Midbrain (tissue), 1 donor: ENCODE measurements at regions not wholly inside any gene's neighbourhood (a gene's known extent, or its start where the extent isn't known, plus 50 kb on each side); places are given as distances from the start of the nearest gene placed in this dataset.

ENCODE experiments used
- DNase-seq: peaks from one replicate; lab custom pipeline; 2025; lab: John Stamatoyannopoulos, UW

DNA sequence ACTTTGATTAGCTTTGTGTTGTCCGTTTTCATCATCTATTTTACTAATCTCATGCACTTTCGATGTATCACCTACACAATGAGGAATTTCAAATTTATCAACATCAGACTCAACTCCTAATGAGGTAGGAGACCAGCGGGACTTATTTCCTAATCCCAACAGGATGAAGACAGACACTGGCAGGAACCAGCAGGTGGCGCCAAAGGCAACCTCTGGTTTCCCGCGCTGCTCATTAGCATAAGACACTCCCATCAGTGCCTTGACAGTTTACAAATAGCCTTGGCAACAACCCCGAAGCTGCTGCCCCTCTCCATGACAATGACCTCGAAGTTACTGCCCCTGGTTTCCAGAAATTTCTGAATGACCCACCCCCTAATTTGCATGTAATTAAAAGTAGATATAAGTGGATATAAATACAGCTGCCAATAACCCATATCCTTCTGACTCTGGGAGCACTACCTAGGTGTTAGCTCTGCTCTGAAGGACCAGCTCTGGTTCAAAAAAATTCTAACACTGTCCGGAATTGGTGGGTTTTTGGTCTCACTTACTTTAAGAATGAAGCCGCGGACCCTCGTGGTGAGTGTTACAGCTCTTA lies 974.8 kb downstream of the ADGRL2 start:
- peak; percentile 62 for DNase-seq

DNA sequence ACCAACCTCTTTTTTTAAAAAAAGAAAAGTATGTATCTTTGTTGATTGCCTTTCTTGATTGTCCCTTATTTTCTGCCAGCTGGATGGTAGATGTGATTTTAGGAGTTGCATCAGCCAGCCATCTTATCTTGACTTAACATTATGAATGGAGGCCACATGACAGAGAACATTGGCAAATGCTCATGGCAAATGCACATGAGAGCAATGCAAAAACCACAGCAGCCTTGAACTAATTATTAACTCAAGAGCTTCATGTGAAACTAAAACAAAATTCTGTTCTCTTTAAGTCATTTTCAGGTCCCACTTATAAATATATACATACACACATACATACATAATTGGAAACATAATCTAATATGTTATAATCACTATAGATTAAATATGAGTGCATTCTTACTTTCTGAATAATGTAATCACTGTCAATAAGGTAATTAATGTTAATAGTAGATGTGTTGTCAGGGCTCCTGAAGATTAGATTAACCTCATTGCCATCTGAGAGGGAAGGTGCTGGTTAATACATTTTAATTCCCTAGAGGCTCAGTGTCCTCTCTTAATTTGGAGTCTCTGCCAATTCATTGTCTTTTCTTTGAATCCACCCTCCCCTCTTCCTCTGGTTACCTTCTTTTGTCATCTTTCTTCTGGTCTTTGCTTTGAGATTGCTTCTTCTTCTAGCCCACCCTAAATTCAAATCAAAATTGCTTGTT lies 962.2 kb downstream of the ADGRL2 start:
- no peak for DNase-seq

DNA sequence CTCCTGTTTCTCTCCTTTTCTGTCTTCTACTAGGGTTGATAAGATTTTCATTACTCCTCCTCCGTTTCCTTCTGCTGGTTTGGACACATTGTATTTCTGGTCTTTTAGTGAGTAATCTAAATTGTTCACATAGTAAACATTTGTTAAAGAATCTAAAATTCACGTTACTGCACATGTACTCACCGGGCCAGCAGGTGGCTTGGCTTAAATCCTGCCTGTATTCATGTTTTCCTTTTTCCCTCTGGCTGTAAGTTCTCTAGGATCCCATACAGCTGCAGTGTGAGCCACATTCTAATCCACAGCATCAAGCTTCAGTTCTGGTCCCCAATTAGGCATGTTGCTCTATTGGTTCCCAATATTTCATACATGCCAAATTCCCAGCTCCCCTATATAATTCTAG lies 958.3 kb downstream of the ADGRL2 start:
- no peak for DNase-seq

DNA sequence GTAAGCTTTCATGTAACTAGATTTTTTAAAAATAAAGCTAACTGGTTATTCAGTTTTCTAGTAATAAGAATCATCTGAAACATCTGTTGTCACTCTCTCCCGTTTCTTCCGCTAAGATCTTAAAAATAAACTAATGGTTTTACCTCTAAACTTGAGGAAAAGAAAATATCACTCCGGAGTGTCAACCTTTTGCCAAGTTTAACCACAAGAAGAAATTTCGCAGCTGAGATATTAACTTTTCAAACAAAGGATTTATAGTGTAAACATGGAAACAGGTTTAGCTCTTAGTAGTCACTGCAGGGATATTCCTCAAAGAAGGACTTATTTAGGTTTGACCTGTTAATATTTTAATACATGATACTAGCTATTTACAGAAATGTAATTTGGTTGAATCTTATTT lies 954.9 kb downstream of the ADGRL2 start:
- no peak for DNase-seq

DNA sequence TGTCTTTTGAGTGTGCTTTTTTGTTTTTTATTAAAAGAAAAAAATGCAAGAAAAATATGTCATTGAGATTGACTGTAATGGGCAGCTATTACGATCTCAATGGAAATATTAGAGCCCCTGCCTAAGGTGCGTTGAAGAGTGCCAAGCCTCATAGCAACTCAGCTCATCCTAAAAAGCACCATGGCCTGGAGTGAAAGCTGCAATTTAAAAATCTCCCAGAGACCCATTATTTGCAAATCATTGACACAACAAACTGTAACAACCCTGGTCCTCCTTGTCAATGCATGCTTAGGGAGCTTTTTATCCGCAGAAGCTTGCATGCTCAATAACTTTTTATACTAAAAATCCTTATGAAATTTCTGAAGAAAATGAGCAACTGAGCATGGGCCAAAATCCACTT lies 954.5 kb downstream of the ADGRL2 start:
- no peak for DNase-seq

DNA sequence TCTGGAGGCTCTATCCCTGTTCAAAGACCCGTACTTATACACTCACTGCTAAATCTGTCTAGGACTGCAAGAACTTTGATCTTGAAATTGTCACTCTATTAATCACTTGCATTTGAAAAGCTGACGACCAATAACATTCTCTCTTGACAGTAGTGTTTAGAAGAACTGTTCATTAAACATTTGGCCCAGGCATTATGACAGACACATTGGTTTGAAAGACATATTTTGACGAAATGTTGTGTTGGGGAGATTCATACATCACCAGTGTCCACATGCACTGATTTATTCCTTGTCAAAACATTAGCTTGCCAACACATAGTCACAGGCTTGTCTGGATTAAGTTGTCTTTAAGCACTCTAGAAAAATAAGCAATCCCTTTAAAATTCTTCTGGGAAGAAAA lies 951.3 kb downstream of the ADGRL2 start:
- no peak for DNase-seq

DNA sequence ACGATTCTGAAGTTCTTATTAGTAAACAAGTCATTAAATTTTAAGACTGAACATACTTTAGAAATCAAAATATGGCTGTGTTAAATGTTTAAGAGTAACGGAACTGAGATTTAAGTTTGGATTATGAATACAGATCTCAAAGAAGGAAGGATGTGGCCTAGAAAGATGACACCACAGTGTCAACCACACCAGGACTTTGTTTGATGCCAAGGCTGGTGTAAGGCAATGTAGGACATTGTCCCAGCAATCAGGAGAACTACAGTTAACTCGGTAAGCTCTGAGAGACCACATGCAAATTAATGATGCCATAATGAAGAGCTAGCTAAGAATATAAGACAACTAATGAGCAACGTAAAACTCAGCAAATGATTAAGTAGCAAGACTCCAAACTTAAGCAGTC lies 932.9 kb downstream of the ADGRL2 start:
- DNase-seq = no peak

DNA sequence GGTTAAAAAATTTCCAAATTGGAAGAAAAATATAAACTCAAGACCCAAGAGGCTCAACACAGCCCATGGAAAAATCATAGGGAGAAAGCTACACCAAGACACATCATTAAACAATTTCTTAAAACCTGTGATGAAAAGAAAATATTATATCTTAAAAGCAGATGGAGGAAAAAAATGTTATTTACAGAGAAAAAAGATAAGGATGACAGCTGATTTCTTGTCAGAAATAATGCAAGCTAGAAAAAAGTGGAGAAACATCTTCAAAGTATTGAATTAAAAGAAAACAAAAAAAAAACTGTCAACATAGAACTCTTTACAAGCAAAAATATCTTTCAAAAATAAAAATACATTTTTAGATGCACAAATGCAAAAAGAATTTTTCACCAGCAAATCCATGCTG lies 930.5 kb downstream of the ADGRL2 start:
- DNase-seq = no peak

DNA sequence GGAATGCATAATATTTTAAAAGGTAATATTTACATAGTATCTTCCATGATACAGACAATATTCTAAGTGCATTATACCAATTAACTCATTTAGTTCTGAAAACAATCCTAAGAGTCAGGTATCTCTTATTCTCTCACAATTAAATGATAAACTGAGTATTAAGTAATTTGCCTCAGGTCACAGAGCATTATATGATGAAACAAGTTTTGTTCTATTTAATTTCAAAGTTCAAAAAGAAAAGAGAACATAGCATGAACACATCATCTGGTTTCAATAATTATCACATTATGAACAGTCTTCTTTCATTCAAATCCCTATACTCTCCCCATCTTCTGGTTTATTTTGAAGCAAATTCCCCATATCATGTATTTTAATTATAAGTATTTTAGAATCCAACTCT lies 927.5 kb downstream of the ADGRL2 start:
- no peak for DNase-seq

DNA sequence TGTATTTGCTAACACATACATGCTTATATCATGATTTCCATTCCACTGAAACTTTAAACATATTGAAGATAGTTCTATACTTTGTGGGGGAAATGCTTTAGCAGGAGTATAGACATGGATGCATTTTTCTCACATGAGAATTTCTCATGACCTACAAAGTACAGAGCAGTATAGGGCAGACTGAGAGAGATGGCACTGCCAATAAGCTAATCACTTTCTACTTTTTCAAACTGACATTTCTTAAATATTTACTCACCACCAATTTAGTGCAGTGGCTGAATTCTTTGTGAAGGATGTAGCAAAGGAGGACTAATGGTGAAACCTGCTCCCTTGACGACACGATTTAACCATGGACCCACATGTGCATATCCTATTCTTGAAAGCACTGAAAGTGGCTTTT lies 923.5 kb downstream of the ADGRL2 start:
- no peak for DNase-seq

DNA sequence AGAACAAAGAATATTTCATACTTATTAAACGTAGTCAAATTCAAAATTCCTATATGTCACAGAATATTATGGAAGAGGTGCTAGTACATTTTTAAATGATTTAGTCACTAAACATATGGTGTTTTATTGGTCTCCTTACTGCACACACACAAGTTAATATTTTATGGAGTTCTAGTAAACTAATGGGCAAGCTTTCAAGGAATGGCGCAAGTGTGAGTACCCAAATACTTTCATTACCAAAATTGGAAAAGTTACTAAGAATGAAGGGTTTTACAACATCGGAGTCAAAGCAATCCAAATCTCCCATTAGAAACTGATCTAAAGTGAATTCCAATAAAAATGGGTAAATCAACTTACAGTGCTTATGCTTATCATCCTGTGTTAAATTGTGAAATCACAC lies 921.9 kb downstream of the ADGRL2 start:
- DNase-seq = no peak

DNA sequence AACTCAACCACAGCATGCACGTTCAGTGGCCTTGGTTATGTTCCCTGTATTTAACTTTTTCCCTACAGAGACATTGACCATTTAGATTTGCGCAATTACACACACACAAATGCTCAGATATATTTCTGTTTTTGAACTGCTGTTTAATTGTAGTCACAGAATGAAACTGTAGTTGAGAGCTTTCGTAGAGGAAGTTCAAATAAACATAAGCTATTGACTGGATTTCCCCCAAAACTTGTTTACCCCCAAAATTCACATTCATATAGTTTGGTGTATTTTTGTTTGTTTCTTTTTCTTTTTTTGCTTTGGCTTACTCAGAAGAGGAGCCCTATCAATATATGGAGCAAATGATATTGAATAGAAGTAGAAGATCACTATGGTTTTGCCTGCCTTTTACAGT lies 921.0 kb downstream of the ADGRL2 start:
- no peak for DNase-seq

DNA sequence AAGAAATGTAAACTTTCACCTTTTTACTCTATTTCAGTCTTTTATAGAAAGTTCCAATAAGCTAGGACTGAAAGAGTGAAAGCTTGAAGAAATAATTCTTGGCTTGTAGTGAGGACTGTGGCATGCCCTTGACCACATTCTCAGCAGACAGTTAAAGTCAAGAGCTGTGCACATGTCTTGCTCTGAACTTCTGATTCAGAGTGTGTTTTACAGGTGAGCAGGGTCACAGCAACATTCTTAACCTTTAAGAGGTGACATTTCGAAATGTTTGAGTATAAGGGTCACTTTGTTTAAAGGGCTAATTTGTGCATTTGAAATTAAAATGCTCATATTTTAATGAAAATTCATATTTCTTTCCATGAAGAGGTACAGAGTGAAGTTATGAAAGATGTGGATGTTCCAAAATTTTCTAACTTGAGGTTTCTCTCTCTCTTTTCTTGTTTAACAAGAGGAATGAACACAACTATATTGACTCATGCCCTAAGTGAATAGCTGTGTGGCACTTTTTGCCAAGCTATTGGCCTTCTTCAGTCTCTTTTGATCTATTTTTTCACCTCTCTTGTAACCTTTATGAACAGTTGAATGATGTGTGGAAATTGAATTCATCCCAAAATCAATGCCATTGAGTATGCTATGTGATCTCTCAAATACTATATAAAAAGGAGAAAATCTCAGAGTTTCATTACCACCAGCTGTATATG lies 918.1 kb downstream of the ADGRL2 start:
- no peak for DNase-seq

DNA sequence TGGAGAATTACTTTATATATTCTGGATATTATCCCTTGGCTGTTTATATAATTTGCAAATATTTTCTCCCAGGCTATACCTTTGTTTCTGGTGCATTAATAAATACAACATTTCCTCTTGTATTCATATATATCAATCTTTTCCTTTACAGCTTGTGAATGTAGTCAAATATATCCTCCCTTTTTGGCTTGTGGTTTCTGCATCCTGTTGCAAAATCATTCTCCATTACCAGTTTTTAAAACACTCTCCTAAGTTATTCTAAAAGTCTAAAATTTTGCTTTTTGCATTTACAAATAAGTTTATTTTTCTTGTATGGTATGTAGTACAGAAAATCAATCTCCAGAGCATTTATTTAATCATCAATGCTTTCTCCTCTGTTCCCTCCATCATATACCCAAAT lies 909.4 kb downstream of the ADGRL2 start:
- no peak for DNase-seq

DNA sequence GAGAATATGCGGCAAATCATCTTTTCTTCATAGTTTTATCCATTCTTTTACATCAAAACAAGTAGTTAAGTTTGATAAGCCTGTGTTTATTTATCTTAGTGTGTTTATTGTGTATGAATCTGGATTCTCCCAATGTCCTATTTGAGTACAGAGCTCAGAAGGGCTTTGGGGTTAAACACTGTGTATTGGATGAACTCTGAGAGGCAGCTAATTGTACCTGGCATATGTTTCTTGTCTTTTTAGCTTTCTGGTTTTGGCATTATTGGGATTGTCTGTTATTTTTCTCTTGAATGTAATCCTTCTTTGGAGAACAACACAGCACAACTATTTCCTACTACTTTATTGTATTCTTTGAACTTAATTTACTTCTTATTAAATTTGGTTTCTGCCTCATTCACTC lies 906.9 kb downstream of the ADGRL2 start:
- no peak for DNase-seq

DNA sequence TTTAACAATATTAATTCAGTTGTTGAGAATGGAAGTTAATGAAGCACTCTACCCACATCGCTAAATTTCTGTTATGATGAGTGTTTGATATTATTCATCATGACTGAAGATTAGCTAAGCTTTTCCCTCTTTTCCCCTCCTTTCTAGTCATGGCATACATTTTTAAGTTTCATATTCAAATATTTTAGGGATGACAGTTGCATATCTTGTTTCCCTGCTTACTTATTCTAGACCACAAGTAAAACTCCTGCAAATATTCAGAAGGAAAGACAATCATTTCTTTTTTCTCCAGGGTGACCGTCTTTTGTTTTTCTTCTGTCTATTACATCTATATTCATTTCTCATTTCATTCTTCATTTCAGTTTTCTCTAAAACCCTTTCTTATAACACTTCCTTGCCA lies 906.0 kb downstream of the ADGRL2 start:
- no peak for DNase-seq

DNA sequence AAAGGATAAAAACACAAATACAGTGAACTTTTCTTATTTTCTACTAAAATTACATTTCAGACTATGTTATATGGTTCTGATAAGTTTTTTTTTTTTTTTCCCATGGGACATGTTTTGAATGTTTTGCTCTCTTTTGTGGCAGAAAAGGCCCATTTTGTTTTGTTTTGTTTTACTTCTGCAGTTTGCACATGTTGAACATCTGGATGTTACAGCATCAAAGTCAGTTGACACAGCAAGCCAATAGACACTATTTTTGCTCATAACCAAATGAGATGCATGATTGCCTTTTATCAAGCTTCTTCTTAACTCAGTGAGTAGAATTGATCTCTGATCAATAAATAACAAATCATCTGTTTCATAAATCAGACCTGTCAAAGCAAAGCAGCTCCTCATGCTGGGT lies 904.2 kb downstream of the ADGRL2 start:
- no peak for DNase-seq

DNA sequence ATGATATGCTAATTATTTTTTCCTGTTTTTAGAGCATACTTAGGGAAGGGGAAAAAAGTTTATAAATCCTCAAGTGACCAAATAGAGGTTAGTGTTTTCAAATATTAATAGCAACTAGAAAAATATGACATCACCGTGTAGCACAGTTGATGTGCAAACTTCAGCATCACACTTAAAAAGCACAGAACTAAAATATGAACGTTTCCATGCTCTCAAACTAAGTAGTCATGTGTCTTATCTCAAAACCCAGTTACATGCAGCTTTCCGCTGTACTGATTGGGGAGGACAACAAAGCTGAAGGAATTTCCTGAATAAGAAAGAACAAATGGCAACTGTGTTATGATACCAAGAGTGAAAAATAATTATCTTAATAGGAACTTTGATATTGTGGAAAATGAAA lies 903.7 kb downstream of the ADGRL2 start:
- no peak for DNase-seq

DNA sequence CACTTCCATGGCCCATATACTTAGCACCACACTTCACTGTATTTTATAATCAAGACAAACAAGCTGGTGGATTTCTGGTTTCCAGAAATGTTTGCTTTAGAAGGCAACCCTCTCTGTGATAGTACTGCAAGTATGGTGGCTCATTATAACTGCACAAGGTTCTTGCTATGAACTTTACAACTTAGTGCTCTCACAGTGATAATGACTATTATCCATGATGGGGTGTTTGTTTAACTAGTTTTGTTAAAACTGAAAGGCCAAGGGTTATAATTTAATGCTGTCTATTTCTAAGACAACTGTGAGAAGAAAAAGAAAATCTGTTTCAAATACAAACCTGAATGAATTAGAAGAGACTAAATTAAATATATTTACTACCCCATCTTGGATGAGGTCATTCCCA lies 903.2 kb downstream of the ADGRL2 start:
- DNase-seq = no peak

DNA sequence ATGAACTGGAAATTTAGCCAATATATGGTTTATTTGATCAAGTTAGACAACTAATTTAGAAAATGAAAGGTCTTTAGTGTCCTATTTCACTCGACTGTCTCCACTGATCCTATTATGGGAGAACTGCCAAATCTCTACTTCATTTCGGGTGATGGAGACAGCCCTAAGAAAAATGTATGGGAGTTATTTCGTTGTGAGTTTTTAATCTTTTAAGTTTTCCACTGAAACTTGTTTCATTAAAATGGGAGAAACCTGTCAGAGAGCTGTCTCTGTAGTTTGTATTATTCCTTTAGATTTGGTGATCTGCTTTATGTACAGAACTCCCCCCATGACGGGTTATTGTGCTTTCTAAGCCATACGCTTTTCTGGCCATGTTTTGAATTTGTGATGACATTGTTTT lies 899.7 kb downstream of the ADGRL2 start:
- no peak for DNase-seq

DNA sequence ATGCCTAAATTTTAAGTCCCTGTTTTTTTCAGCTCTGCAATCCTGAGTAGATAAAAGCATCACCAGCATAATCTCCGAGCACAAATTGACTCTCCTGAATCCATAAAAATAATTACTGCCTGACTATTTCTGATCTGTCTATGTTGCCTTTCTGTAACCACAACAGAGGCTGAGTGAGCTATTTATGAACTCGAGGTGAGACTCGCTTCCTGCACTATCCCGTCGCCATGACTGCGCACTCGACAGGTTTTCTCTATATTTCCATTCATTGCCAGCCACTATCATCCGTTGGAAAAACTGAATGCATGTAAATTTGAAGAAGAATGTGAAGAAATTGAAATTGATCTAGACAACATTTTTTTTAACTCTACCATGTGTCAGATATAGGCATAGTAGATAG lies 897.2 kb downstream of the ADGRL2 start:
- no peak for DNase-seq

DNA sequence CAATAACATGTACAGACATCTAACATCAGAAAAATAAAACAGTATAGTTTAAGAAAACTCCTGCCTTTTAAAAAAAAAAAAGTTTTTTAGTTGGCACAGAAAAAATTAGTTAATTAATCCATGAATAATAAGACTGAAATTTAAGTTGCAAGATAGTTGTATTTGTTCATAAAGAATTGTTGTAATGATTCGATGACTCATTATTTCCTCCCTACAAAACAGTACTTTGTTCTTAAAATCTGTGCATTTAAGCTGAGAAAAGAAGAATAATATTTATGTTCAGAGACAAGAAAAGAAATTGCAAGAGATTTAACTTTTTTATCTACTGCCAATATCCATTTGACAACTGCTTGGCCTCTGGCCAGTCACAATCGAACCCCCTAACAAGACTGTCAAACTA lies 894.7 kb downstream of the ADGRL2 start:
- no peak for DNase-seq

DNA sequence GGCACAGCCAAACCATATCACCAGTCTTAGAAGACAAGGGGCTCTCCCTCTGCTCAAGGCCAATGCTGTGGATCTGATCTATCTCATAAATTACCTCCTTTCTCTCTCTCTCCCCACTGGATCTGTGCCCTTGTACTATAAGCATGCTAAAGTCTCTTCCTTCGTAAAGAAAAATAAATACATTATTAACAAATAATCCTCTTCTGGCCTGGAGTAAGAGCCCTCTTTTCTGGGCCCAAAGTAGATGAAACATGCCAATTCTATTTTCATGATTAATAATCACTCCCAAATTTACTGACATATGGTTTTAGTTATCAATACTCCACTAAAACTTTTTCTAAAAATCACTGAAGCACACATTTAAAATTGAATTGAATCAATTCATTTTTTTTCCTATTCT lies 889.7 kb downstream of the ADGRL2 start:
- DNase-seq = no peak

DNA sequence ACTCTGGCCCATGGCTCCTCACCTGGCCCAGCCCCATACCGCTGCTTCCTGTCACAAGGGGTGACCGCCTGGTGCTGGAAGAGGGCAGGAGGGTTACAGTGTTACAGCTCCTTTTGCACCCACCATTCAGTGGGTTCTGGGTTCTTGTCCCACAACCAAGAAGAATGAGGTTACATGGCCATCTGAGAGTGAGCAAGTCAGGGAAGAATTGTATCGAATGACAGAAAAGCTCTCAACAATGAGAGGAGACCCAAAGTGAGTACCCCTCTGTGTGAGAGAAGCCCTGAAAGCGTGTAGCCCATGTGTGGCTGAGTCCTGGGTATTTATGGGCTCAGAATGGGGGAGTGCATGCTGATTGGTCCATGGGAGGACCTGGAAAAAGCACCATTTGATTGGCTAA lies 888.5 kb downstream of the ADGRL2 start:
- no peak for DNase-seq
